SH-SY5Y (cell line): ENCODE measurements at regions not wholly inside any gene's neighbourhood (a gene's known extent, or its start where the extent isn't known, plus 50 kb on each side); places are given as distances from the start of the nearest gene placed in this dataset.

Experiments used
- GATA2 ChIP-seq: IDR thresholded peaks from 2 replicates; pipeline ENCODE4 v1.6.1; 2011; ENCODE audit warnings: mild to moderate bottlenecking, low read depth, low read length
- GATA3 ChIP-seq: IDR thresholded peaks from 2 replicates; pipeline ENCODE4 v1.6.1; 2011; ENCODE audit warnings: low read depth, mild to moderate bottlenecking, low read length, moderate library complexity

DNA sequence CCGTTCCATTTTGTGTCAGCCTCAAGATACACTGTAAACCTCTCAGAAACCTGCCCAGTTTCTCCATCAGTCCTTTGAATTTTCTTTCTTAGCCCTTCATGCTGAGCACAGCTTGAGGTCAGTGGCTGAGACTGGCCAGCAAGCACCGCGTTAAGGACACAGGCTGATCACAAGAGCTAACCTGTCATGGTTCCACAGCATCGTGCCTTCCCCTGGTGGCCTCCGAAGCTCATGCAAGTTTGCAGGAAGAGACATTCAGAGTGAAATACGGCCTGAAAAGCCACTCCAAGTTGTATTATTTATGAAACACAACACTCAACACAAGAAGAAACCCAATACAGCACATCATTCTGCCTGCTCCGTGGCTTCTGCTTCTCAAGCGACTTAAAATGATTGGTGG, 57.0 kb upstream of the PFKP start:
- TF ChIP-seq GATA2 (no peak), GATA3 (no peak)
